Neural progenitor cell (in vitro differentiated cells): ENCODE measurements at regions not wholly inside any gene's neighbourhood (a gene's known extent, or its start where the extent isn't known, plus 50 kb on each side); places are given as distances from the start of the nearest gene placed in this dataset.
A peak's percentile ranks its signal among the peaks of the same experiment; 100 is the strongest.

Source experiments
- DNase-seq: peaks from one replicate; pipeline ENCODE4 v3.0.0-alpha.2; 2016; ENCODE audit warnings: low spot score
- H2AFZ ChIP-seq: fragments of 200-600 bp; sonication (generic); replicated peaks from 2 replicates; pipeline ENCODE4 v1.6.1; 2016; ENCODE audit warnings: antibody characterized with exemption
- H3F3A ChIP-seq: fragments of 200-600 bp; sonication (generic); 2 replicates; pipeline ENCODE4 v1.6.1; 2016; ENCODE audit warnings: antibody characterized with exemption, low read depth
- H3K27ac ChIP-seq: fragments of 200-600 bp; sonication (generic); 2 replicates; pipeline ENCODE4 v1.5.1; 2016; ENCODE audit warnings: mild to moderate bottlenecking
- H3K27me3 ChIP-seq: fragments of 200-600 bp; sonication (generic); 2 replicates; pipeline ENCODE4 v1.6.1; 2016; ENCODE audit warnings: mild to moderate bottlenecking, moderate library complexity
- H3K36me3 ChIP-seq: fragments of 200-600 bp; sonication (generic); 2 replicates; pipeline ENCODE4 v1.5.1; 2016
- H3K4me1 ChIP-seq: fragments of 200-600 bp; sonication (generic); 2 replicates; pipeline ENCODE4 v1.6.1; 2016; ENCODE audit warnings: mixed run types
- H3K4me2 ChIP-seq: fragments of 200-600 bp; sonication (generic); 2 replicates; pipeline ENCODE4 v1.6.1; 2016
- H3K4me3 ChIP-seq: fragments of 200-600 bp; sonication (generic); 2 replicates; pipeline ENCODE4 v1.5.1; 2016
- H3K79me2 ChIP-seq: fragments of 200-600 bp; sonication (generic); 2 replicates; pipeline ENCODE4 v1.6.1; 2016; ENCODE audit warnings: low read depth
- H3K9ac ChIP-seq: fragments of 200-600 bp; sonication (generic); 2 replicates; pipeline ENCODE4 v1.6.1; 2016
- H3K9me3 ChIP-seq: fragments of 200-600 bp; sonication (generic); 2 replicates; pipeline ENCODE4 v1.5.1; 2016; ENCODE audit warnings: low read depth
- H4K20me1 ChIP-seq: fragments of 200-600 bp; sonication (generic); 2 replicates; pipeline ENCODE4 v1.6.1; 2016; ENCODE audit warnings: low read depth
- H3K27ac Mint-ChIP-seq: 3 replicates; pipeline ENCODE4 v1.8.0; 2021; ENCODE audit warnings: mixed read lengths
- H3K27me3 Mint-ChIP-seq: 2 replicates; pipeline ENCODE4 v1.8.0; 2022; ENCODE audit warnings: low read depth, mild to moderate bottlenecking, inconsistent platforms, moderate library complexity, mixed read lengths; ENCODE audit not compliant: insufficient read depth
- H3K36me3 Mint-ChIP-seq: 3 replicates; pipeline ENCODE4 v1.8.0; 2021; ENCODE audit warnings: mixed read lengths
- H3K4me1 Mint-ChIP-seq: 3 replicates; pipeline ENCODE4 v1.8.0; 2021; ENCODE audit warnings: mixed read lengths
- H3K4me3 Mint-ChIP-seq: 3 replicates; pipeline ENCODE4 v1.8.0; 2021; ENCODE audit warnings: mild to moderate bottlenecking, moderate library complexity, mixed read lengths
- H3K9me3 Mint-ChIP-seq: 3 replicates; pipeline ENCODE4 v1.8.0; 2020; ENCODE audit warnings: mixed read lengths
- CTCF ChIP-seq: fragments of 200-600 bp; sonication (generic); IDR thresholded peaks from 2 replicates; pipeline ENCODE4 v1.5.1; 2017; ENCODE audit warnings: antibody characterized with exemption, mild to moderate bottlenecking
- EZH2 ChIP-seq: fragments of 200-600 bp; sonication (generic); IDR thresholded peaks from 2 replicates; pipeline ENCODE4 v1.6.1; 2017; ENCODE audit warnings: antibody characterized with exemption, mild to moderate bottlenecking, moderate library complexity
- EZH2phosphoT487 ChIP-seq: fragments of 200-600 bp; sonication (generic); IDR thresholded peaks from 2 replicates; pipeline ENCODE4 v1.6.1; 2017; ENCODE audit warnings: antibody characterized with exemption

GRCh38 chr9:38158628-38159027, 89.6 kb upstream of the SHB start:
- H3K27me3 Mint-ChIP-seq = peaks cover 12% of the 10 kb centered on the region
- Histone ChIP-seq H3K9me3 (no peaks in the 10 kb centered on the region), H3K27ac (no peak overlapping the region), H3K36me3 (no peaks in the 10 kb centered on the region), H3K9ac (no peak overlapping the region), H3K79me2 (no peaks in the 10 kb centered on the region), H3K4me3 (no peak overlapping the region), H3K27me3 (no peaks in the 10 kb centered on the region), H3F3A (peaks cover 6% of the 10 kb centered on the region), H3K4me2 (no peak overlapping the region), H3K4me1 (peaks cover 24% of the 10 kb centered on the region), H4K20me1 (no peaks in the 10 kb centered on the region), H2AFZ (no peak overlapping the region)
- no peak overlapping the region for H3K4me3 Mint-ChIP-seq
- H3K4me1 Mint-ChIP-seq = peaks cover 37% of the 10 kb centered on the region
- no peak for TF ChIP-seq EZH2phosphoT487
- no peak for TF ChIP-seq CTCF
- no peak for TF ChIP-seq EZH2
- no peak for DNase-seq
- no peaks in the 10 kb centered on the region for H3K36me3 Mint-ChIP-seq
- peak overlapping the region; percentile 50 for H3K27ac Mint-ChIP-seq
- H3K9me3 Mint-ChIP-seq = no peaks in the 10 kb centered on the region

- no peaks in the 10 kb centered on the region for H3K36me3 Mint-ChIP-seq
- Histone ChIP-seq H3K9me3 (no peaks in the 10 kb centered on the region), H3K27me3 (no peaks in the 10 kb centered on the region), H4K20me1 (no peaks in the 10 kb centered on the region), H3F3A (peaks cover 6% of the 10 kb centered on the region), H3K4me1 (peaks cover 18% of the 10 kb centered on the region), H3K36me3 (no peaks in the 10 kb centered on the region), H2AFZ (no peak overlapping the region), H3K4me2 (no peak overlapping the region), H3K79me2 (no peaks in the 10 kb centered on the region), H3K4me3 (no peak overlapping the region), H3K9ac (no peak overlapping the region), H3K27ac (no peak overlapping the region)
- no peak overlapping the region for H3K27ac Mint-ChIP-seq
- no peak for DNase-seq
- peaks cover 39% of the 10 kb centered on the region for H3K4me1 Mint-ChIP-seq
- peaks cover 9% of the 10 kb centered on the region for H3K27me3 Mint-ChIP-seq
- no peaks in the 10 kb centered on the region for H3K9me3 Mint-ChIP-seq
- TF ChIP-seq CTCF (no peak), EZH2 (no peak), EZH2phosphoT487 (no peak)
- no peak overlapping the region for H3K4me3 Mint-ChIP-seq
These were observed 88.7 kb upstream of the SHB start for GRCh38 chr9:38157711-38158110.

GRCh38 chr9:38154501-38155421, 85.7 kb upstream of the SHB start:
- Histone ChIP-seq H3K9me3 (no peaks in the 10 kb centered on the region), H3K36me3 (no peaks in the 10 kb centered on the region), H3K4me3 (no peak overlapping the region), H3K9ac (no peak overlapping the region), H3K27ac (no peak overlapping the region), H3F3A (no peaks in the 10 kb centered on the region), H3K27me3 (no peaks in the 10 kb centered on the region), H3K79me2 (no peaks in the 10 kb centered on the region), H4K20me1 (no peaks in the 10 kb centered on the region), H2AFZ (no peak overlapping the region), H3K4me1 (peaks cover 8% of the 10 kb centered on the region), H3K4me2 (no peak overlapping the region)
- Mint-ChIP-seq H3K27me3 (peaks cover 13% of the 10 kb centered on the region), H3K4me1 (peaks cover 28% of the 10 kb centered on the region), H3K4me3 (no peak overlapping the region), H3K9me3 (no peaks in the 10 kb centered on the region), H3K27ac (no peak overlapping the region), H3K36me3 (no peaks in the 10 kb centered on the region)
- DNase-seq = no peak
- TF ChIP-seq EZH2 = no peak
- no peak for TF ChIP-seq EZH2phosphoT487
- TF ChIP-seq CTCF = no peak
